ENCODE measurements at regions not wholly inside any gene's neighbourhood (a gene's known extent, or its start where the extent isn't known, plus 50 kb on each side); places are given as distances from the start of the nearest gene placed in this dataset.
"Not testable (repeated sequence)": the region's sequence is repeated elsewhere in the genome, so short reads cannot be mapped to it uniquely, and the experiment has no call there.

DNA sequence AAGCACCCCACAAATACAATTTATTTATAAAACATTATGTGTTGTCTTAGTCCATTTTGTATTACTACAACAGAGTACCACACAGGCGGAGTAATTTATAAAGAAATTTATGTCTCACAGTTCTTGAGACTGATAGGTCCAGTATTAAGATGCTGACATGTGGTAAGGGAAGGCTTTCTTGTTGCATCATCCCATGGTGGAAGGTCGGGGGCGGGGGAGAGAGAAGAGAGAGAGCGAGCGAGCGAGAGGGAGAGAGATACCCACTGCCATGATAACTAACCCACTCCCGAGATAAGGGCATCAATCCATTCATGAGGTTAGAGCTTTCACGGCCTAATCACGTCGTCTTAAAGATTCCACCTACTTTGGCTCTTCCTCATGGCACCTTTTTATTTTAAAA lies 117.8 kb downstream of the KCNJ12 start:
- TF ChIP-seq CTCF (IDR thresholded peaks at IDR 0.05; ENCODE audit: insufficient read depth, low read length, missing control alignments) = no peak
- no peak overlapping the region for H3K4me3 ChIP-seq (ENCODE audit: low read depth, low read length)
- ChIA-PET CTCF (interaction anchor here (0.6 kb wide), 1 partner anchor 37 kb away, joined by 3 read pairs; no protein-coding TSS in a partner anchor), POLR2A (no interaction called here)
- no peak for DNase-seq (ENCODE audit: low read depth, low spot score)

- POLR2A ChIA-PET = no interaction called here
Measured at GRCh38 chr17:21495281-21495680, 119.1 kb downstream of the KCNJ12 start.

DNA sequence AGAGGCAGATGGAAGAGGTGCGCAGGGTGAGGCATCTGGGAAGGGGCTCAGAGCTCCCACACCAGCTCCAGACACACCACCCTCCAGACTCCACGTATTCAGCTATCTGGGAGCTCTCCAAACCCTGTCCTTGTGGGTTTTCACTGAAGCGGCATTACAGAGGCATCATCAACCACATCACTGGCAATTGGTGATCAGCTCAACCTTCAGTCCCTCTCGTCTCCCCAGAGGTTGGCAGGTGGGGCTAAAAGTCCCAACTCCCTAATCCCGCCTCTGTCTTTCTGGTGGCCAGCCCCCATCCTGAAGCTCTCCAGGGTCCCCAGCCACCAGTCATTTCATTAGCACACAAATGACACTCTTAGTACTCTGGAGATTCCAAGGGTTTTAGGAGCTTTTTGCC lies 123.9 kb downstream of the KCNJ12 start:
- POLR2A ChIA-PET = no interaction called here
- CTCF ChIA-PET = interaction anchor here (0.6 to 4.9 kb wide), 4 partner anchors 10 to 382 kb away, joined by 3 to 42 read pairs (median 3); no protein-coding TSS in a partner anchor
- no peak for DNase-seq (ENCODE audit: low read depth, low spot score)
- no peak overlapping the region for H3K4me3 ChIP-seq (ENCODE audit: low read depth, low read length)
- TF ChIP-seq CTCF (IDR thresholded peaks at IDR 0.05; ENCODE audit: insufficient read depth, low read length, missing control alignments) = no peak

More at GRCh38 chr17:21495281-21495680, 119.1 kb downstream of the KCNJ12 start:
- TF ChIP-seq CTCF (IDR thresholded peaks at IDR 0.05; ENCODE audit: insufficient read depth, low read length, missing control alignments) = no peak
- no peak for DNase-seq (ENCODE audit: low read depth, low spot score)
- H3K4me3 ChIP-seq (ENCODE audit: low read depth, low read length) = no peak overlapping the region
- CTCF ChIA-PET = interaction anchor here (2.2 kb wide), 1 partner anchor 17 kb away, joined by 5 read pairs; no protein-coding TSS in a partner anchor

DNA sequence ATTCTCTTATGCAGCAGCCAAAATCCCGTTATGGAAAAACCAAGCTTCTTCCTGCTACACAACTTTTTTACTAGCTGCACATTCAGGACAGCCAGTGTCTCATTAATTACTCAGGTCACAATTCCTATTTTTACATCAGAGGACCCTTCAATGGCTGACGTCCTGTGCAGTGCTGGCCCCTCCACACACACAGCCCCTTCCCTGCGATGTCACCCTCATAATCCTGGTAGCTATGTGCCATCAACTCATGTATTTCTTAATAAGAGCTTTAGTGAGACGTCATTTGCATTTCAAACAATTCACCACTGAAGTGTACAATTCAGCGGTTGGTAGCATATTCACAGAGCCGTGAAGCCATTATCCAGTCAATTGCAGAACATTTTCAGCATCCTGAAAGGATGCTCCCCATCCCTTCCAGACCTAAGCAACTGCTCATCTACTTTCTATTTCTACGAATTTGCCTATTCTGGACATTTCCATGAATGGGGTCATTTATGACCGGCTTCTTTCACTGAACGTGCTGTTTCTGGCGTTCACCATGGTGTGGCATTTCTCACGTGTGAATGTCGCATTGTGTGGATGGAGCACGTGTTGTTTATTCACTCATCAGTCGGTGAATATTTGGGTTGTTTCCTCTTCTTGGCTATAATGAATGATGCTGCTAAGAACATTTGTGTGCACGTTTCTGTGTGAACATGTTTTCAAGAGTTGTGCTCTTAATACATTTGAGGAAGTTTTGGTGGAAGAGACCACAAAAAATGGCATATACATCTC lies 126.0 kb downstream of the KCNJ12 start:
- POLR2A ChIA-PET = not testable (repeated sequence)
- CTCF ChIA-PET = interaction anchor here (4.9 kb wide), 1 partner anchor 11 kb away, joined by 42 read pairs; no protein-coding TSS in a partner anchor

DNA sequence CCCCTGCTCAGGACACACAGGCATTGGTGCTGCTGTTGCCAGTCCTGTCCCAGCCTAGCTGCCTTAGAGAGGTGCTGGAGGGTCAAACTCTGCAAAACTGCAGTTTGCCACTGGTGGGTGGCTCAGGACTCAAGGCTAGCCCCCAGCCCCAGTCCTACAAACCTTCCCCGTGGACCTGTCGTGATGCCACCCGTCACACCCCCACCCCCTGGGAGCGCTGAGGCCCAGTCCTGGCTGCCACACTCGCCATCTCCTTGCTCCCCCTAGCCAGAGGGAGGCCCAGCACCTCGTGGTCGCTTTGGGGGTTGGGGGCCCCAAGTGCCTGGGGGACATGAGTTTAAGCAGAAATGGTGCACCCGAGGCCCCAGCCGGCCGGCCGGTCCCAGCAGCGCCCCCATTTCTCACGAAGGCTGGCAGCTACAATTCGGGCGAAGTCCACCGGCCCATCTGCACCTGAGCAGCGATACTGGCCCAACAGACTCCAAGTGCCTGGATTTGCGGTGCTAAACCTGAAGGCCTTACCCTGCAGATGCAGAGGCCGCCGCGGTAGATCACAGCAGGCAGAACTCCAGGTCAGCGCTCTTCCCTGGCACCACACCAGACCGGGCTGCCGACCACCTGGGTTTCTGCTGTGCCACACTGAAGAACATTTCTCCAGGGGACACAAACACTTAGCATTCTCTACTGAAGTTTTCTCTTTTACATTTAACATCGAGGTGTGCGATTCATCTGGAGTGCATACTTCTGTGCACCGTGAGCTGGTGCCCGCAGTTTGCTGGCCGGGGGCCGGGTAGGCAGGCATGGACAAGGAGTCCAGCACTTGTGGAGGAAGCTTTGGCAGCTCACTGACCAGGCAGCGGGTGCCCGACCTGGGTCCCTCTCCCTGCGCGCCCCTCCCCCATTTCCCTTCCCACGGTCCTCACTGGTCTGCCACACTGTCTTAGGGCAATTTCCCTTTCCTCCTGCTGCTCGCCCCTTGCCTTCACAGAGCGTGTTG lies 130.0 kb downstream of the KCNJ12 start:
- no peak for DNase-seq (ENCODE audit: low read depth, low spot score)
- CTCF ChIA-PET = no interaction called here
- H3K4me3 ChIP-seq (ENCODE audit: low read depth, low read length) = no peak overlapping the region
- no peak for TF ChIP-seq CTCF (IDR thresholded peaks at IDR 0.05; ENCODE audit: insufficient read depth, low read length, missing control alignments)
- POLR2A ChIA-PET = no interaction called here

More for the DNA sequence above, 126.0 kb downstream of the KCNJ12 start:
- H3K4me3 ChIP-seq (ENCODE audit: low read depth, low read length); DNase-seq (ENCODE audit: low read depth, low spot score): not testable (repeated sequence)

GRCh38 chr17:21507806-21508205 lies 131.6 kb downstream of the KCNJ12 start:
- H3K4me3 ChIP-seq (ENCODE audit: low read depth, low read length); DNase-seq (ENCODE audit: low read depth, low spot score); POLR2A ChIA-PET: not testable (repeated sequence)
- CTCF ChIA-PET = interaction anchor here (11.9 kb wide), 1 partner anchor 50 kb away, joined by 241 read pairs; no protein-coding TSS in a partner anchor

DNA sequence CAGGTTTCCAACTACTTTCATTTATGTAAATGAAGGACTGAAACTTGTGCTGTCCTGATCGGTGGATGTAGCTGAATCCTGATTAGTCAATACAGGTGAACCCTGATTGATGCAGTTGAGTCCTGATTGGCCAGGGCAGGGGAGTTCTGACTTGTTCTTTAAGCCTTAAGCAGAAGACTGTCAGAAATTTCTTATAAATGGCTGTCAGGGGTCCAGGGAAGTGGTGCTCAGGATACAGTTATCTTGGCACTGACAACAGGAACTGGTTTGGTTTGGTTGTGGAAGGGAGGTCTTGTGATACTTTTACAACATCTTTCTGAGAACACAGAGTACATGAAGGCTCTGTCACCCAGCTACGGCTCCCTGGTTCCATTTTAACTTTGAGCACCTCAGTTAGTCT lies 132.1 kb downstream of the KCNJ12 start:
- TF ChIP-seq CTCF (IDR thresholded peaks at IDR 0.05; ENCODE audit: insufficient read depth, low read length, missing control alignments) = no peak
- POLR2A ChIA-PET = no interaction called here
- no peak overlapping the region for H3K4me3 ChIP-seq (ENCODE audit: low read depth, low read length)
- DNase-seq (ENCODE audit: low read depth, low spot score) = no peak
- CTCF ChIA-PET = interaction anchor here (11.9 kb wide), 1 partner anchor 51 kb away, joined by 241 read pairs; no protein-coding TSS in a partner anchor

GRCh38 chr17:21509356-21509755 lies 133.2 kb downstream of the KCNJ12 start:
- DNase-seq (ENCODE audit: low read depth, low spot score); POLR2A ChIA-PET; H3K4me3 ChIP-seq (ENCODE audit: low read depth, low read length): not testable (repeated sequence)
- CTCF ChIA-PET = interaction anchor here (0.6 to 11.9 kb wide), 3 partner anchors 10 to 409 kb away, joined by 3 to 241 read pairs (median 4); no protein-coding TSS in a partner anchor

Data from AG04449 (cell line).